ENCODE measurements at regions not wholly inside any gene's neighbourhood (a gene's known extent, or its start where the extent isn't known, plus 50 kb on each side); places are given as distances from the start of the nearest gene placed in this dataset.

- H3K4me1 Mint-ChIP-seq = peaks cover 70% of the 10 kb centered on the region
- no peak overlapping the region for H3K4me3 Mint-ChIP-seq
- TF ChIP-seq ZNF512 (CRISPR knock-in tag; IDR thresholded peaks at IDR 0.05; ENCODE audit: borderline replicate concordance) = no peak
- TF ChIP-seq ZNF317 (CRISPR knock-in tag; IDR thresholded peaks at IDR 0.05; ENCODE audit: borderline replicate concordance, low read depth) = no peak
- peaks cover 4% of the 10 kb centered on the region for H3K9me3 Mint-ChIP-seq
- H3K27ac Mint-ChIP-seq = no peak overlapping the region
- ATAC-seq (no peak), DNase-seq (ENCODE audit: low spot score) (no peak)
- POLR2A ChIA-PET = no interaction called here
- no peaks in the 10 kb centered on the region; the same call in 1 of the 2 replicates for H3K36me3 Mint-ChIP-seq
- peaks cover 8% of the 10 kb centered on the region for H3K27me3 Mint-ChIP-seq (ENCODE audit: low read depth)
- CTCF ChIA-PET = interaction anchor here (1.0 to 1.5 kb wide), 3 partner anchors 22 to 156 kb away, joined by 3 to 5 read pairs (median 5); no protein-coding TSS in a partner anchor
These were observed 108.1 kb upstream of the UBL3 start for GRCh38 chr13:29958476-29958875.

DNA sequence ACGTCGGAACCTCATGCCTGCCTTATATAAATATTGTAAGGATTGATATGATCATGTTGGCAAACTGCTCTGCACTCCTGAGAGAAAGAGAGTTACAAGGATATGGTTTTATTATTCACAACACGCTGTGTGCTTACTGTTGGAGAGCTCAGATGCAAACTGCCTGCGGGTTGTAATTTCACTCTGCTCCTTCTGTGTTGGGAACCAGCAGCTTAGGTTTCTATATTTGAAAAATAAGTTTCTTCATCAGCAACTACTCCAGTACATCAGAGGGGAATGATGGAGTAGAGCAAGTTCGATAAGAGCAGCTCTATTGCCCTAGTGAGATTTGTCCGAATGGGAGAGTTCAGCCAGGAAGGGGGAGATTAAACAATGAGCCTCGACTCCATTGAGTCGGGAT is 106.9 kb upstream of the UBL3 start:
- no peak overlapping the region for H3K4me3 Mint-ChIP-seq
- no peaks in the 10 kb centered on the region; the same call in 1 of the 2 replicates for H3K9me3 Mint-ChIP-seq
- no peak for DNase-seq (ENCODE audit: low spot score)
- H3K4me1 Mint-ChIP-seq = peaks cover 64% of the 10 kb centered on the region
- ChIA-PET POLR2A (no interaction called here), CTCF (interaction anchor here (1.2 kb wide), 1 partner anchor 33 kb away, joined by 6 read pairs; no protein-coding TSS in a partner anchor)
- TF ChIP-seq FOXP1 (CRISPR knock-in tag; IDR thresholded peaks at IDR 0.05; ENCODE audit: borderline replicate concordance) (no peak), NR2C2 (CRISPR knock-in tag; IDR thresholded peaks at IDR 0.05) (no peak), FOXK1 (CRISPR knock-in tag; IDR thresholded peaks at IDR 0.05) (no peak), MXD4 (CRISPR knock-in tag; IDR thresholded peaks at IDR 0.05; ENCODE audit: borderline replicate concordance) (no peak), PREB (CRISPR knock-in tag; IDR thresholded peaks at IDR 0.05; ENCODE audit: borderline replicate concordance) (no peak), ZNF121 (CRISPR knock-in tag; IDR thresholded peaks at IDR 0.05) (no peak), JUN (CRISPR knock-in tag; IDR thresholded peaks at IDR 0.05) (no peak), MYBL2 (CRISPR knock-in tag; IDR thresholded peaks at IDR 0.05) (no peak), AR (CRISPR knock-in tag; IDR thresholded peaks at IDR 0.05) (no peak), IRF2 (CRISPR knock-in tag; IDR thresholded peaks at IDR 0.05; ENCODE audit: borderline replicate concordance, low read depth) (no peak), MLX (CRISPR knock-in tag; IDR thresholded peaks at IDR 0.05) (no peak), NFE2L1 (CRISPR knock-in tag; IDR thresholded peaks at IDR 0.05) (no peak), ZBTB21 (CRISPR knock-in tag; IDR thresholded peaks at IDR 0.05; ENCODE audit: borderline replicate concordance) (no peak)
- TF ChIP-seq, protein P1, sequence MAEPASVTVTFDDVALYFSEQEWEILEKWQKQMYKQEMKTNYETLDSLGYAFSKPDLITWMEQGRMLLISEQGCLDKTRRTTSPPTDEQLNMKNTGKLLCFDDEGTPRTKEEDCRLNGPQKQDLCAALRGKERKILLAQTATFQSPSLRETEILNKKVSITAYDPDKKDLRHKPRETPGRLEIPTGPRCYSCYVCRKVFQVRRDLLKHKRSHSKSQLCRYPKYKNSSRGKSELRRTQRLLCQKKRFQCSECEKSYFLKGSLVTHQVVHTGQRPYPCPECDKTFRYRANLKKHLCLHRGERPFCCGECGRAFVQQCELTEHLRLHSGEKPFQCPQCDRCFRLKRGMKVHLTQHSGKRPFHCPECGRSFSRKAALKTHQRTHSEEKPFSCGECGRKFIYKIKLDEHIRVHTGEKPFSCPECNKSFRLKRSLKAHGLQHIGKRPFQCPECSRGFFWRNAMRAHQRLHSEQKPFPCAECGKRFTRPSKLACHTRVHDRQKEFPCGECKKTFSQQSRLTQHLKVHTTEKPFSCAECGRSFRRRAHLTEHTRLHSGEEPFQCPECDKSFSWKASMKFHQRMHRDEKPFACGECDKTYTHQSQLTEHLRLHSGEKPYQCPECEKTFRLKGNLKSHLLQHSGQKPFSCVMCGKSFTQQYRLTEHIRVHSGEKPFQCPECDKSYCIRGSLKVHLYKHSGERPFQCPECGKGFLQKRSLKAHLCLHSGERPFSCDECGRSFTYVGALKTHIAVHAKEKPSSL (CRISPR knock-in tag; conservative IDR thresholded peaks at IDR 0.05) = no peak
- TF ChIP-seq, protein P2, sequence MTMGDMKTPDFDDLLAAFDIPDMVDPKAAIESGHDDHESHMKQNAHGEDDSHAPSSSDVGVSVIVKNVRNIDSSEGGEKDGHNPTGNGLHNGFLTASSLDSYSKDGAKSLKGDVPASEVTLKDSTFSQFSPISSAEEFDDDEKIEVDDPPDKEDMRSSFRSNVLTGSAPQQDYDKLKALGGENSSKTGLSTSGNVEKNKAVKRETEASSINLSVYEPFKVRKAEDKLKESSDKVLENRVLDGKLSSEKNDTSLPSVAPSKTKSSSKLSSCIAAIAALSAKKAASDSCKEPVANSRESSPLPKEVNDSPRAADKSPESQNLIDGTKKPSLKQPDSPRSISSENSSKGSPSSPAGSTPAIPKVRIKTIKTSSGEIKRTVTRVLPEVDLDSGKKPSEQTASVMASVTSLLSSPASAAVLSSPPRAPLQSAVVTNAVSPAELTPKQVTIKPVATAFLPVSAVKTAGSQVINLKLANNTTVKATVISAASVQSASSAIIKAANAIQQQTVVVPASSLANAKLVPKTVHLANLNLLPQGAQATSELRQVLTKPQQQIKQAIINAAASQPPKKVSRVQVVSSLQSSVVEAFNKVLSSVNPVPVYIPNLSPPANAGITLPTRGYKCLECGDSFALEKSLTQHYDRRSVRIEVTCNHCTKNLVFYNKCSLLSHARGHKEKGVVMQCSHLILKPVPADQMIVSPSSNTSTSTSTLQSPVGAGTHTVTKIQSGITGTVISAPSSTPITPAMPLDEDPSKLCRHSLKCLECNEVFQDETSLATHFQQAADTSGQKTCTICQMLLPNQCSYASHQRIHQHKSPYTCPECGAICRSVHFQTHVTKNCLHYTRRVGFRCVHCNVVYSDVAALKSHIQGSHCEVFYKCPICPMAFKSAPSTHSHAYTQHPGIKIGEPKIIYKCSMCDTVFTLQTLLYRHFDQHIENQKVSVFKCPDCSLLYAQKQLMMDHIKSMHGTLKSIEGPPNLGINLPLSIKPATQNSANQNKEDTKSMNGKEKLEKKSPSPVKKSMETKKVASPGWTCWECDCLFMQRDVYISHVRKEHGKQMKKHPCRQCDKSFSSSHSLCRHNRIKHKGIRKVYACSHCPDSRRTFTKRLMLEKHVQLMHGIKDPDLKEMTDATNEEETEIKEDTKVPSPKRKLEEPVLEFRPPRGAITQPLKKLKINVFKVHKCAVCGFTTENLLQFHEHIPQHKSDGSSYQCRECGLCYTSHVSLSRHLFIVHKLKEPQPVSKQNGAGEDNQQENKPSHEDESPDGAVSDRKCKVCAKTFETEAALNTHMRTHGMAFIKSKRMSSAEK (CRISPR knock-in tag; IDR thresholded peaks at IDR 0.05; ENCODE audit: borderline replicate concordance) = no peak
- H3K36me3 Mint-ChIP-seq = no peaks in the 10 kb centered on the region; the same call in 1 of the 2 replicates
- peaks cover 8% of the 10 kb centered on the region for H3K27me3 Mint-ChIP-seq (ENCODE audit: low read depth)
- no peak overlapping the region for H3K27ac Mint-ChIP-seq
- no peak for ATAC-seq
